ENCODE measurements at regions not wholly inside any gene's neighbourhood (a gene's known extent, or its start where the extent isn't known, plus 50 kb on each side); places are given as distances from the start of the nearest gene placed in this dataset.

DNA sequence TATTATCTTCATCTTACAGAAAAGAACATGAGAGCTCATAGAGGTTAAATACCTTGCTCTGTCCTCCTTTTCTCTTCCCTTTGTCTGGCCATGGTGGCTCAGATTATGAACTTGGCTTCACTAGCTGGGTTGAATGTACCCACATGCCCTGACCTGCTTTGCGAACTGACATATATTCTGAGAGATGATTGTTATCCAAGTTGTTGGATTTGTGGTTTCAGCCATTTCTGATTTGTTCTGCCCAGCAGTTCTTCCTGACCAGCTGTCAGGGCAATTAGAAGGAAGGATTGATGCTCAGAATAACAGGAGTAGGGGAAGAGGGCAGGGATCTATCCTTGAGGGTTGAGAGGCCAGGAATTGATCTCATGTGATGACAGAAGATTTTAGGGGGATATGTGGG lies 236.8 kb upstream of the FAM98A start:
- TF ChIP-seq CTCF (IDR thresholded peaks at IDR 0.05) = no peak
- no peak for TF ChIP-seq POLR2A (IDR thresholded peaks at IDR 0.05)

All from tibial nerve (tissue), 3 donors.